GM12892 (cell line): ENCODE measurements at regions not wholly inside any gene's neighbourhood (a gene's known extent, or its start where the extent isn't known, plus 50 kb on each side); places are given as distances from the start of the nearest gene placed in this dataset.

Source experiments
- POLR2A ChIP-seq: IDR thresholded peaks from 2 replicates; pipeline ENCODE4 v1.6.1; 2011; ENCODE audit warnings: low read depth, low read length, control low read depth
- POLR2AphosphoS5 ChIP-seq: IDR thresholded peaks from 2 replicates; pipeline ENCODE4 v1.6.1; 2011; ENCODE audit warnings: low read depth, low read length, control low read depth

DNA sequence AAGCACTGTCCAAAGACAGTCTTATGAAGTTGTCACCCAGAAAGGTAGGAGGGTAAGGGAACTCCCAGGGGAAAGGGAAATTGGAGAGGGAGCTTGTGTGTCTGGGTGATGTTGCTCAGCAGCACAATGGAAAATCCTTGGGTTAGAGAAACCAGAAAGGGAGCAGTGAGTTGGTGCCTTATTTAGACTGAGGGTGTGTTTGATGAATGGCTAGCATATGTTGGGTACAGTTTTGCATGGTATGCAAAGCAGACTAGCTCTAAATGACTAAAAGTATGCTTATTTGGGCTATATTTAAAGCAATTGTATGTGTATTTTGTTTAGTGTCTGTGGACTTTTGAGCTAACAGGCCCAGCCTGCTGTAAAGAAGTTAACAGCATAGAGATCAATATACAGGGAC lies 2884.6 kb upstream of the PCDH20 start:
- no peak for TF ChIP-seq POLR2A
- no peak for TF ChIP-seq POLR2AphosphoS5
